ENCODE measurements at regions not wholly inside any gene's neighbourhood (a gene's known extent, or its start where the extent isn't known, plus 50 kb on each side); places are given as distances from the start of the nearest gene placed in this dataset.
"Not testable (repeated sequence)": the region's sequence is repeated elsewhere in the genome, so short reads cannot be mapped to it uniquely, and the experiment has no call there.

DNA sequence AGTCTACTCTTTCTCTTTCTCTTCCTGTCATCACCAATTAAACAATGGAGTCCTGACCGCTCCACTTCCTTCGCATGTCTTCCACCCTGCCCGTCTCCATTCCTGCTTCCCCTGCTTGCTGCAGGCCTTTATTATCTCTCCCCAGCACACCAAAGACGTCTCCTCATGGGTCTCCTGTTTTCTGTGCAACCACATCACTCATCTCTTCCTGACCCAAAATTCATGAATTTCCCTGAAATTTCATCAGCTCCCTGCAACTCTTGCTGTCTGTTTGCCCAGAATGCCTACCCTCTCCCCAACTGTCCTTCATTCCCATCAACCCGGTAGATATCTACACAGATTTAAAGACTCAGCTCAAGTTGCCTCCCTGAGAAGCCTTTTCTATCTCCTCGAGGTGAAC is 76.7 kb upstream of the ALOX12 start:
- Histone ChIP-seq H3K27ac (ENCODE audit: low read depth, low read length) (no peak overlapping the region), H3K4me1 (ENCODE audit: control insufficient read depth, insufficient read depth, low read length) (no peaks in the 10 kb centered on the region), H3K36me3 (ENCODE audit: control insufficient read depth, insufficient read depth, low read length) (no peaks in the 10 kb centered on the region), H3K4me3 (ENCODE audit: low read depth, low read length) (no peak overlapping the region), H3K27me3 (ENCODE audit: control insufficient read depth, insufficient read depth, low read length) (peaks cover 17% of the 10 kb centered on the region), H3K9ac (ENCODE audit: low read length) (no peak overlapping the region), H3K9me3 (ENCODE audit: control insufficient read depth, insufficient read depth, low read depth, low read length) (no peaks in the 10 kb centered on the region; the same call in 1 of the 2 replicates)

DNA sequence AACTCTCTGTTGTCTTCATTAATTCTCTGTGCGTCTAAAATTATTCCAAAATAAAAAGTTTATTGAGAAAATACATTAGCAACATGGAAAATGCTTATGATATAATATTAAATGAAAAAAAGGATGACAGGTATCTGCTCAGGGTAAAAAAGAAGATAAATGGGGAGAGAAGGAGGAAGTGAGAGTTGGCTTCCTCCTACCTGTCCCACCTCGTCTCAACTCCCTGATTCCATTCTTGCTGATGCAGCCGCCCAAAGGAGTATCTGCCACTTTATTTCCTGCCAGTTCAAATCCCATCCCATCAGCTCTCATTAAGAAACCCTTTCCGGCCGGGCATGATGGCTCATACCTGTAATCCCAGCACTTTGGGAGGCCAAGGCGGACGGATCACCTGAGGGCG is 72.5 kb upstream of the ALOX12 start:
- Histone ChIP-seq H3K4me3 (ENCODE audit: low read depth, low read length) (no peak overlapping the region), H3K27me3 (ENCODE audit: control insufficient read depth, insufficient read depth, low read length) (peaks cover 4% of the 10 kb centered on the region), H3K9ac (ENCODE audit: low read length) (no peak overlapping the region), H3K9me3 (ENCODE audit: control insufficient read depth, insufficient read depth, low read depth, low read length) (peaks cover 8% of the 10 kb centered on the region; the same call in 1 of the 2 replicates), H3K36me3 (ENCODE audit: control insufficient read depth, insufficient read depth, low read length) (no peaks in the 10 kb centered on the region; the same call in 1 of the 2 replicates), H3K4me1 (ENCODE audit: control insufficient read depth, insufficient read depth, low read length) (no peaks in the 10 kb centered on the region), H3K27ac (ENCODE audit: low read depth, low read length) (no peak overlapping the region)

DNA sequence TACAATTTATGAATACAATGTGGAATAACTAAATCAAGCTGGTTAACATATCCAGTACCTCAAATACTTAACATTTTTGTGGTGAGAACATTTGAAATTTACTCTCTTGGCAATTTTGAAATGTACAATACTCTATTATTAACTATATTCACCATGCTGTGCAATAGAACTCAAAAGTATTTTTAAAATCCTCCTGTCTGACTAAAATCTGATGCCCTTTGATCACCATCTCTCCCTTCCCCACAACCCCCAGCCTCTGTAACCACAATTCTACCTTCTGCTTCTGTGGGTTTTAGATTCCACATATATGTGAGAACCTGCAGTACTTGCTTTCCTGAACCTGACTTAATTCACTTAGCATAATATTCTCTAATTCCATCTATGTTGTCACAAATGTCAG is 71.6 kb upstream of the ALOX12 start:
- H3K27ac ChIP-seq (ENCODE audit: low read depth, low read length) = no peak overlapping the region
- H3K4me3 ChIP-seq (ENCODE audit: low read depth, low read length) = no peak overlapping the region

DNA sequence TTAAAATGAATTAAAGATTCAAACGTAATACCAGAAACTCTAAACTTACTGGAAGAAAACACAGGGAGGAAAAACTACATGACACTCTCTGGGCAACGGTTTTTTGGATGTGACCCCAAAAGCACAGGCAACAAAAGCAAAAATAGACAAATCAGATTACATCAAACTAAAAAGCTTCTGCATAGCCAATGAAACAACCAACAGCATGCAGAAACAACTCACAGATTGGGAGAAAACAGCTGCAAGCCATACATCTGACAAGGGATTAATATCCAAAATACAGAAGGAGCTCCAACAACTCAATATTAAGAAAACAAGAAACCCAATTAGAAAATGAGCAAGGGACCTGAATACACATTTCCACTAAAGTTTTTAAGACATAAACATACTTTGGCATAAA is 69.2 kb upstream of the ALOX12 start:
- H3K4me3 ChIP-seq (ENCODE audit: low read depth, low read length) = no peak overlapping the region
- peaks cover 4% of the 10 kb centered on the region for H3K27me3 ChIP-seq (ENCODE audit: control insufficient read depth, insufficient read depth, low read length)
- no peak overlapping the region for H3K27ac ChIP-seq (ENCODE audit: low read depth, low read length)
- no peaks in the 10 kb centered on the region; the same call in 1 of the 2 replicates for H3K36me3 ChIP-seq (ENCODE audit: control insufficient read depth, insufficient read depth, low read length)
- peaks cover 8% of the 10 kb centered on the region; the same call in 1 of the 2 replicates for H3K9me3 ChIP-seq (ENCODE audit: control insufficient read depth, insufficient read depth, low read depth, low read length)
- H3K4me1 ChIP-seq (ENCODE audit: control insufficient read depth, insufficient read depth, low read length) = no peaks in the 10 kb centered on the region
- H3K9ac ChIP-seq (ENCODE audit: low read length) = no peak overlapping the region

More for the DNA sequence above, 71.6 kb upstream of the ALOX12 start:
- Histone ChIP-seq H3K36me3 (ENCODE audit: control insufficient read depth, insufficient read depth, low read length) (no peaks in the 10 kb centered on the region; the same call in 1 of the 2 replicates), H3K9ac (ENCODE audit: low read length) (no peak overlapping the region), H3K9me3 (ENCODE audit: control insufficient read depth, insufficient read depth, low read depth, low read length) (peaks cover 8% of the 10 kb centered on the region; the same call in 1 of the 2 replicates), H3K4me1 (ENCODE audit: control insufficient read depth, insufficient read depth, low read length) (no peaks in the 10 kb centered on the region), H3K27me3 (ENCODE audit: control insufficient read depth, insufficient read depth, low read length) (peaks cover 4% of the 10 kb centered on the region)

DNA sequence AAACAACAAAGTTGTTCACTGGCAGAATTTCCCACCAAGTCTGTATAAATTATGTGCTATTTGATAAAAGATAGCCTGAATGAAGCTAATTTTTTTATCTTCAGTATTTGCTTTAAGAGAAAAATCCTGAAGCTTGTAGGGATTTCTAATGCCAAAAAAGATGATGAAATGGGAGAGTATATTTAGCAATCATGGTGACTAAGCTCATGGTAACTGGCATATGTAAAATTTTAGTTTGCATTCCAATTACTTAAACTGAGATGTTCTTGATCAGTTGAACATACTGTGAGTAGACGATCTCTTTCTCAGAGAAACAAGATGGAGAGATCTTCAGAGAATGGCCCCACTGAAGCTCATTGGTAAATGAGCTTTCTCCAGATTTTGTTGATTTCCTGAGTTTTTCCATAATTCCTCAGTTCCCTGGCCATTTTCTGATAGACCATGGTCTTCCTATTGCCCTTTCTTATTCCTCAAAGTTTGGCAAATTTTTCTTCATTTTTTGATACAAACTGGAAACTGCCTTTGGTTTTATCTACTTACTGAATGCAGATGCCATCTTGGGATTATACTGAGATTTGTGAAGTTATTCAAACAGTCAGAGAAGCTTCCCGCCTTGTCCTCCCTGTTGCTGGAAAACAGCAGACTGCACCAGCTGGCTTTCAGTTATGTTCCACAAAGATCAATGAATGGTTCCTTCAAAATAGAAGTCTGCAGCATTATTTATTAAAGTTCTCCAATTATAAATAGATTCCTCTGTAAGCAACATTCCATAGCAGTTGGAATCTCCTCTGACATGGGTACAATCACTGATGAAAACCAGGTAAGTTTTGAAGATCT is 68.3 kb upstream of the ALOX12 start:
- H3K9me3 ChIP-seq (ENCODE audit: control insufficient read depth, insufficient read depth, low read depth, low read length) = peaks cover 10% of the 10 kb centered on the region; the same call in 1 of the 2 replicates
- peaks cover 4% of the 10 kb centered on the region for H3K27me3 ChIP-seq (ENCODE audit: control insufficient read depth, insufficient read depth, low read length)
- no peaks in the 10 kb centered on the region for H3K4me1 ChIP-seq (ENCODE audit: control insufficient read depth, insufficient read depth, low read length)
- H3K4me3 ChIP-seq (ENCODE audit: low read depth, low read length) = no peak overlapping the region
- no peak overlapping the region for H3K27ac ChIP-seq (ENCODE audit: low read depth, low read length)
- no peaks in the 10 kb centered on the region; the same call in 1 of the 2 replicates for H3K36me3 ChIP-seq (ENCODE audit: control insufficient read depth, insufficient read depth, low read length)
- H3K9ac ChIP-seq (ENCODE audit: low read length) = no peak overlapping the region

DNA sequence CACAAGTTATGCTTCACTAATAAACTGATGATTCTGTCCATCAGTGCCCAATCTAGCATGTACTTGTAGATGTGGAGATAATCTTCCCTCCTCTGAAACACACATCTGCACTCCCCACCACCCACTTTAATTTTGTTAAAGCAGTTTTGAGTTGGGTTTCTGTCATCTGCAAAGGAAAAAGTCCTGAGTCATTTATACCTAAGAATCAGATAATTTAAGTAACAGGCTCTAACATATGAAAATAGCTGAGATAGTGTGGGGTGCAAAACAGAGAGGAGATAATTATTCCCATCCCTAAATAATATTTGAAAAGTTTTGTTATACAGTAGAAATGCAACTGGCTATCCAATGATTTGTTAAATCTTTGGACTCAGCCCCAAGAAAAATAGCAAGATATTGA is 67.7 kb upstream of the ALOX12 start:
- H3K4me1 ChIP-seq (ENCODE audit: control insufficient read depth, insufficient read depth, low read length) = no peaks in the 10 kb centered on the region
- H3K4me3 ChIP-seq (ENCODE audit: low read depth, low read length) = no peak overlapping the region
- H3K36me3 ChIP-seq (ENCODE audit: control insufficient read depth, insufficient read depth, low read length) = no peaks in the 10 kb centered on the region; the same call in 1 of the 2 replicates
- peaks cover 12% of the 10 kb centered on the region; the same call in 1 of the 2 replicates for H3K9me3 ChIP-seq (ENCODE audit: control insufficient read depth, insufficient read depth, low read depth, low read length)
- H3K27ac ChIP-seq (ENCODE audit: low read depth, low read length) = no peak overlapping the region
- peaks cover 4% of the 10 kb centered on the region for H3K27me3 ChIP-seq (ENCODE audit: control insufficient read depth, insufficient read depth, low read length)
- no peak overlapping the region for H3K9ac ChIP-seq (ENCODE audit: low read length)

DNA sequence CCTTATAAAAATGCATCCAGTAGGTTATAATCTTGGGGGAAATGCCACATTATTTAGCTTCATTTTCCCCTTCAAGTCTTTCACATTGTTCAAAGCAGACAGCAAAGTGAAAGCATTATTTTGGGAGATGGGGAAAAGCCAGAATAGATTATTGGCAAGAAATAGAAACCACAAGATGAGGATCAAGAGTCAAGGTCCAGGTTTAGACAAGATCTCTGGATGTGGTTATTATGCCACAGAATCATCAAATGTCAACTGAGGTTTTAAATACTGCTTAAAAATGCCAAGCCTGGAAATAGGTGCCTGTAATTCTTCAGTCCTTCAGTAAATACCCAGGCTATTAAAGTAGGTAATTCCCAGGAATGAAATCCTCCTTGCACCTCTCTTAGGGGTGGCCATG is 65.1 kb upstream of the ALOX12 start:
- no peak overlapping the region for H3K4me3 ChIP-seq (ENCODE audit: low read depth, low read length)
- no peaks in the 10 kb centered on the region for H3K4me1 ChIP-seq (ENCODE audit: control insufficient read depth, insufficient read depth, low read length)
- H3K36me3 ChIP-seq (ENCODE audit: control insufficient read depth, insufficient read depth, low read length) = no peaks in the 10 kb centered on the region
- peaks cover 8% of the 10 kb centered on the region; the same call in 1 of the 2 replicates for H3K9me3 ChIP-seq (ENCODE audit: control insufficient read depth, insufficient read depth, low read depth, low read length)
- H3K27me3 ChIP-seq (ENCODE audit: control insufficient read depth, insufficient read depth, low read length) = peaks cover 4% of the 10 kb centered on the region
- no peak overlapping the region for H3K27ac ChIP-seq (ENCODE audit: low read depth, low read length)
- H3K9ac ChIP-seq (ENCODE audit: low read length) = no peak overlapping the region

DNA sequence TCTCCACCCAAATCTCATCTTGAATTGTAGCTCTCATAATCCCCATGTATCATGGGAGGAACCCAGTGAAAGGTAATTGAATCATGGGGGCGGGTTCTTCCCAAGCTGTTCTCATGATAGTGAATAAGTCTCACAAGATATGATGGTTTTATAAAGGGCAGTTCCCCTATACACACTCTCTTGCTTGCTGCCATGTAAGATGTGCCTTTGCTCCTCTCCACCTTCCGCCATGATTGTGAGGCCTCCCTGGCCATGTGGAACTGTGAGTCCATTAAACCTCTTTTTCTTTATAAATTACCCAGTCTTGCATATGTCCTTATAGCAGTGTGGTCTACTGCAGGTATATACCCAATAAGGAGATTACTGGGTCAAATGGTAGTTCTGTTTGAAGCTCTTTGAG is 61.3 kb upstream of the ALOX12 start:
- not testable (repeated sequence) for H3K36me3 ChIP-seq (ENCODE audit: control insufficient read depth, insufficient read depth, low read length); H3K9ac ChIP-seq (ENCODE audit: low read length); H3K4me3 ChIP-seq (ENCODE audit: low read depth, low read length); H3K27me3 ChIP-seq (ENCODE audit: control insufficient read depth, insufficient read depth, low read length); H3K4me1 ChIP-seq (ENCODE audit: control insufficient read depth, insufficient read depth, low read length); H3K27ac ChIP-seq (ENCODE audit: low read depth, low read length); H3K9me3 ChIP-seq (ENCODE audit: control insufficient read depth, insufficient read depth, low read depth, low read length)

DNA sequence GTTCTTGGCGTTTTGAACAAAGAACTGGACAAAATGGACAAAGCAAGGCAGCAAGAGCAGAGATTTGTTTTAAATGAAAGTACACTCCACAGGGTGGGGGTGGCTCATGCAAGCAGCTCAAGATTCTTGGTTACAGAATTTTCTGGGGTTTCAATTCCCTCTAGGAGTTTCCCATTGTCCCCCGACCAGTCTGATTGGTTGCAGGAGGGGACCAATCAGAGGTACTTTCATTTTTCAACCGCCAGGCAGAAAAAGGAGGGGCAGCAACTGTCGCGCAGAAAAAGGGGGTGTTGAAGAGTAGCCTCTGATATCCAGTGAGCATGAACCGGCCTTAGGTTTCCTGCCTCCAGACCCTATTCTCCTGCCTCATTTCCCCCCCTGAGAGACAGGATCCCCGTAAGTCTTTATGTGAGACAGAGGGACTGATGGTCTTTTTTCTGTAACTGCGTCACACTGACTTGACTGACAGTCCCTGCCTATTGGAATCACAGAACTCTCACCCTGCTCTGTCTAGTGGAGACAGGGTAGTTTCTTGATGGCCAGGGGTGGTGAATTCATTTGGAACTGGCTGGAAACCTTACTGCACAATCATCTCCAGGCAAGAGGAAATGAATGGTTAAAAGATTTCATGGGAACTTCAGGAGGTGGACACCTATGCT is 59.4 kb upstream of the ALOX12 start:
- no peak overlapping the region for H3K4me3 ChIP-seq (ENCODE audit: low read depth, low read length)
- H3K27ac ChIP-seq (ENCODE audit: low read depth, low read length) = no peak overlapping the region
- H3K9me3 ChIP-seq (ENCODE audit: control insufficient read depth, insufficient read depth, low read depth, low read length) = peaks cover 8% of the 10 kb centered on the region; the same call in 1 of the 2 replicates
- 0 out of 2 replicates have a peak, but pooled peaks cover 3% of the 10 kb centered on the region for H3K27me3 ChIP-seq (ENCODE audit: control insufficient read depth, insufficient read depth, low read length)
- H3K4me1 ChIP-seq (ENCODE audit: control insufficient read depth, insufficient read depth, low read length) = no peaks in the 10 kb centered on the region
- no peaks in the 10 kb centered on the region for H3K36me3 ChIP-seq (ENCODE audit: control insufficient read depth, insufficient read depth, low read length)
- no peak overlapping the region for H3K9ac ChIP-seq (ENCODE audit: low read length)

DNA sequence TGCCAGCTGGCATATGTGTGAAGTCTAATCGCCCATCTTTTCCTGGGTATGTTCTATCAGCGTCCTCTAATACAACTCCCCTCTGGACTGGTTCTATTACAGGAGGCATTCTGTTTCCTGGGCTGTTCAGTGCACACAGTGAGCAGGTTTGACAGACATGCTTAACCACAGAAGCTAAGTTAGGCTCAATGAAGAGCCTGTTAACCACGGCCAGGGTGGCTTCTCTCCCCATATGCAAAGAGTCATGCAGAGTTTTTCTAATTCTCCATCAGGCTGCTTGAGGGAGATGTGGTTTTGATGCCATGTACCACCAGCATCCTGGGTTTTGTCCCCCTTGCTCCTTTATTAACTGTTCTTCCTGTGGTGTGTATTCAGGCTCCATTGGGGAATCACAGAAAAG is 57.2 kb upstream of the ALOX12 start:
- H3K9ac ChIP-seq (ENCODE audit: low read length) = no peak overlapping the region
- 0 out of 2 replicates have a peak, but pooled peaks cover 3% of the 10 kb centered on the region for H3K27me3 ChIP-seq (ENCODE audit: control insufficient read depth, insufficient read depth, low read length)
- H3K4me3 ChIP-seq (ENCODE audit: low read depth, low read length) = no peak overlapping the region

DNA sequence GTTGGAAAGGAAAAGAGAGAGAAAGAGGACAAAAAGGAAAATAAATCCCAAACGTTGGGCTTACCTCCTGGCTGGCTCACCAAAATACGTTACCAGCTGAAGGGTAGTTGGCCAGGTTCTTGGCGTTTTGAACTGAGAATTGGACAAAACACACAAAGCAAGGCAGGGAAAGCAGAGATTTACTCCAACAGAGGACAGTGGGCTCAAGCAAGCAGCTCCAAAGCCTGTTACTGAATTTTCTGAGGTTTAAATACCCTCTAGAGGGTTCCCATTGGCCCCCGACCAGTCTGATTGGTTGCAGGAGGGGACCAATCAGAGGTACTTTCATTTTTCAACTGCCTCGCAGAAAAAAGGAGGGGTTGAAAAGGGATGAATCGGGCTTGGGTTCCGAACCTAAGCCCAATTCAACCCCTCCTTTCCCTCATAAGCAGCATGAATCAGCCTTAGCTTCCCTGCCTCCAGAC is 55.6 kb upstream of the ALOX12 start:
- Histone ChIP-seq H3K27ac (ENCODE audit: low read depth, low read length) (no peak overlapping the region), H3K4me1 (ENCODE audit: control insufficient read depth, insufficient read depth, low read length) (no peaks in the 10 kb centered on the region), H3K36me3 (ENCODE audit: control insufficient read depth, insufficient read depth, low read length) (no peaks in the 10 kb centered on the region), H3K9me3 (ENCODE audit: control insufficient read depth, insufficient read depth, low read depth, low read length) (no peaks in the 10 kb centered on the region), H3K27me3 (ENCODE audit: control insufficient read depth, insufficient read depth, low read length) (0 out of 2 replicates have a peak, but pooled peaks cover 3% of the 10 kb centered on the region), H3K4me3 (ENCODE audit: low read depth, low read length) (no peak overlapping the region), H3K9ac (ENCODE audit: low read length) (no peak overlapping the region)

More for the DNA sequence above, 57.2 kb upstream of the ALOX12 start:
- peaks cover 4% of the 10 kb centered on the region; the same call in 1 of the 2 replicates for H3K9me3 ChIP-seq (ENCODE audit: control insufficient read depth, insufficient read depth, low read depth, low read length)
- no peaks in the 10 kb centered on the region for H3K4me1 ChIP-seq (ENCODE audit: control insufficient read depth, insufficient read depth, low read length)
- no peaks in the 10 kb centered on the region for H3K36me3 ChIP-seq (ENCODE audit: control insufficient read depth, insufficient read depth, low read length)
- H3K27ac ChIP-seq (ENCODE audit: low read depth, low read length) = no peak overlapping the region
